AG04450 (cell line): ENCODE measurements at regions not wholly inside any gene's neighbourhood (a gene's known extent, or its start where the extent isn't known, plus 50 kb on each side); places are given as distances from the start of the nearest gene placed in this dataset.
"Not testable (repeated sequence)": the region's sequence is repeated elsewhere in the genome, so short reads cannot be mapped to it uniquely, and the experiment has no call there.

Experiments used
- CTCF ChIA-PET: fragments of 300-600, 350-600 bp; formaldehyde crosslinking; extraction: SDS; loops from one replicate; lab custom pipeline; 2022; ENCODE audit warnings: antibody characterized with exemption, inconsistent platforms; lab: Charles Lee
- POLR2A ChIA-PET: fragments of 350-600 bp; formaldehyde crosslinking; extraction: SDS; loops from one replicate; lab custom pipeline; 2021; ENCODE audit warnings: antibody characterized with exemption, inconsistent platforms; lab: Yijun Ruan, JAX
- DNase-seq: peaks from one replicate; pipeline ENCODE4 v3.0.0-alpha.2; 2011; ENCODE audit warnings: low read depth, low spot score
- H3K27ac ChIP-seq: one replicate; pipeline ENCODE4 v1.5.1; 2012; ENCODE audit warnings: low read depth, low read length, control low read depth
- H3K27me3 ChIP-seq: one replicate; pipeline ENCODE4 v1.6.0; 2012; ENCODE audit warnings: low read length; ENCODE audit not compliant: control insufficient read depth, insufficient read depth
- H3K4me3 ChIP-seq: 2 replicates; pipeline ENCODE4 v1.5.1; 2011; ENCODE audit warnings: mild to moderate bottlenecking, low read depth, low read length, control low read depth
- H3K9me3 ChIP-seq: 2 replicates; pipeline ENCODE4 v1.5.1; 2012; ENCODE audit warnings: low read length; ENCODE audit not compliant: control insufficient read depth, insufficient read depth
- TF ChIP-seq, protein P1 (sequence below): IDR thresholded peaks from 2 replicates; pipeline ENCODE4 v1.5.1; 2011; ENCODE audit warnings: low read depth, low read length, control low read depth, inconsistent platforms

DNA sequence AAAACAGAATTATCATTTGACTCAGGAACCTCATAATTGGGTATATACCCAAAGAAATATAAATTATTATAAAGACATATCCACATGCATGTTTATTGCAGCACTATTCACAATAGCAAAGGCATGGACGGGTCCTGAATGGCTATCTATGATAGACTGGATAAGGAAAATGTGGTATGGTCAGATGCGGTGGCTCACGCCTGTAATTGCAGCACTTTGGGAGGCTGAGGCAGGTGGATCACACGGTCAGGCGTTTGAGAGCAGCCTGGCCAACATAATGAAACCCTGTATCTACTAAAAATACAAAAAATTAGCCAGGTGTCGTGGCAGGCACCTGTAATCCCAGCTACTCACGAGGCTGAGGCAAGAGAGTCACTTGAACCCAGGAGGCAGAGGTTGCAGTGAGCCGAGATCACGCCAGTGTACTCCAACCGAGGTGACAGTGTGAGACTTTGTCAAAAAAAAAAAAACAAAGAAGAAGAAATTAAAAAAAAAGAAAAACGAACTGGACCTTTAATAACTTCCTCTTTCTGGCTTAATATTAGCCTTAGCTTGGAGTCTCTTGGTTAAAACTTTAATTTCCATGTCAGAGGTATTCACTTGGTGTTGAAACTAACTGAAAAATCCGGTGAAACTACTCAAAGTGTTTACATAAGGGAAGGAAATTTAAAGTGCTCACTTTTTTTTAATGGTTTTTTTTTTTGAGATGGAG lies 104.4 kb downstream of the ZNF486 start:
- Histone ChIP-seq H3K4me3 (no peak overlapping the region), H3K27me3 (no peaks in the 10 kb centered on the region), H3K9me3 (peaks cover 27% of the 10 kb centered on the region), H3K27ac (no peak overlapping the region)
- ChIA-PET CTCF (no interaction called here), POLR2A (no interaction called here)
- TF ChIP-seq, protein P1, sequence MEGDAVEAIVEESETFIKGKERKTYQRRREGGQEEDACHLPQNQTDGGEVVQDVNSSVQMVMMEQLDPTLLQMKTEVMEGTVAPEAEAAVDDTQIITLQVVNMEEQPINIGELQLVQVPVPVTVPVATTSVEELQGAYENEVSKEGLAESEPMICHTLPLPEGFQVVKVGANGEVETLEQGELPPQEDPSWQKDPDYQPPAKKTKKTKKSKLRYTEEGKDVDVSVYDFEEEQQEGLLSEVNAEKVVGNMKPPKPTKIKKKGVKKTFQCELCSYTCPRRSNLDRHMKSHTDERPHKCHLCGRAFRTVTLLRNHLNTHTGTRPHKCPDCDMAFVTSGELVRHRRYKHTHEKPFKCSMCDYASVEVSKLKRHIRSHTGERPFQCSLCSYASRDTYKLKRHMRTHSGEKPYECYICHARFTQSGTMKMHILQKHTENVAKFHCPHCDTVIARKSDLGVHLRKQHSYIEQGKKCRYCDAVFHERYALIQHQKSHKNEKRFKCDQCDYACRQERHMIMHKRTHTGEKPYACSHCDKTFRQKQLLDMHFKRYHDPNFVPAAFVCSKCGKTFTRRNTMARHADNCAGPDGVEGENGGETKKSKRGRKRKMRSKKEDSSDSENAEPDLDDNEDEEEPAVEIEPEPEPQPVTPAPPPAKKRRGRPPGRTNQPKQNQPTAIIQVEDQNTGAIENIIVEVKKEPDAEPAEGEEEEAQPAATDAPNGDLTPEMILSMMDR, result no peak
- no peak for DNase-seq

DNA sequence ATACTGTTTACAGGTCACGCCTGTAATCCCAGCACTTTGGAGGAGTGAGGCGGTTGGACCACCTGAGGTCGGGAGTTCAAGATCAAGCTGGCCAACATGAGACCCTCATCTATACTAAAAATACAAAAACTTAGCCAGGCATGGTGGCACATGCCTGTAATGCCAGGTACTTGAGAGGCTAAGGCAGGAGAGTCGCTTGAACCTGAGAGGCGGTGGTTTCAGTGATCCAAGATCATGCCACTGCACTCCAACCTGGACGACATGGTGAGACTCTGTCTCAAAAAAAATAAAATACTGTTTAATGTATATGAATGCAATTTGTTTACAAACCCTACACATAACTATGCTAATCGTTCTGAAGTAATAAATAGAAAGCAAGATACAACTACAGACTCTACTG lies 102.4 kb downstream of the ZNF486 start:
- ChIA-PET CTCF (no interaction called here), POLR2A (no interaction called here)
- H3K27ac ChIP-seq, result no peak overlapping the region
- H3K9me3 ChIP-seq, result peaks cover 20% of the 10 kb centered on the region
- TF ChIP-seq, protein P1, result no peak
- no peaks in the 10 kb centered on the region for H3K27me3 ChIP-seq
- no peak for DNase-seq
- H3K4me3 ChIP-seq, result no peak overlapping the region

DNA sequence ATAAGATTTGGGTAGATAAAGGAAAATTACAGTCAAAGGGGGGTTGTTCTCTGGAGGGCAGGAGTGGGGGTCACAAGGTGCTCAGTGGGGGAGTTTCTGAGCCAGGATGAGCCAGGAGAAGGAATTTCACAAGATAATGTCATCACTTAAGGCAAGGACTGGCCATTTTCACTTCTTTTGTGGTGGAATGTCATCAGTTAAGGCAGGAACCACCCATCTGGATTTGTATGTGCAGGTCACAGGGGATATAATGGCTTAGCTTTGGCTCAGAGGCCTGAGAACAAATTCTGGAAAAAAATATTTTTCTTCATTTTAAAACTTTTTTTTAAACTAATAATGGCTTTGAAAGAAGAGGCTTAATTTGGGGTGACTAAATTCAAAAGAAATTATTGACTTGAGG lies 94.5 kb downstream of the ZNF486 start:
- DNase-seq, POLR2A ChIA-PET, CTCF ChIA-PET, H3K27ac ChIP-seq, H3K4me3 ChIP-seq, H3K27me3 ChIP-seq: not testable (repeated sequence)
- H3K9me3 ChIP-seq, result peaks cover 13% of the 10 kb centered on the region

DNA sequence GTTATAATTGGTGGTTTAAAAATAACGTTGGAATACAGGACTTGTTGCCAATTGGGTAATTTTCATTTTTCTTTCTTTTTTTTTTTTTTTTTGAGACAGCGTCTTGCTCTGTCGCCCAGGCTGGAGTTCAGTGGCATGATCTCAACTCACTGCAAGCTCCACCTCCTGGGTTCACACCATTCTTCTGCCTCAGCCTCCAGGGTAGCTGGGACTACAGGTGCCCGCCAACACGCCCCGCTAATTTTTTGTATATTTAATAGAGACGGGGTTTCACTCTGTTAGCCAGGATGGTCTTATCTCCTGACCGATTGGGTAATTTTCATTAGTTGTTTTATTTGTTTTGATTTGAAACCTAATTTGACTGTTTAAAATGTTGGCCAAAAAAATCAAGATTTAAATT lies 93.7 kb downstream of the ZNF486 start:
- CTCF ChIA-PET, POLR2A ChIA-PET, DNase-seq, H3K4me3 ChIP-seq, H3K27ac ChIP-seq, H3K27me3 ChIP-seq: not testable (repeated sequence)
- H3K9me3 ChIP-seq, result peaks cover 14% of the 10 kb centered on the region

DNA sequence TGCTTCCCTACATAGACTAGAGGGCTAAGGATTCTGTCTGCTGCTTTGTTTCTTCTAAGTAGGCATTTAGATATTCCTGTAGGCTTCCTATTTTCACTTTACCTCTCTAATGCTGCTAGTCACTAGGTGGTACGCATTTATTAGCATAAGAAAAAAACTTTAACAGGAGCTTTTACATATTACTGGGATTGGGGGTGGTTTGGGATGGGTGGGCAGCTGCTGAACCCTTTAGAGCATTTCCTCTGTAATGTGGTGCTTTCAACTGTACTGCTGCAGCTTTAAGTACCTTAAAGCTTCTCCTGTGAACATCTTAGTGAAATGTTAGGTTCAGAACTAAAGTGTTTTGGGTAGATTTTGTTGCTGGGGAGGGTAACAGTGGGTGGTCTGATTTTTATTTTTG lies 92.6 kb downstream of the ZNF486 start:
- Histone ChIP-seq H3K27ac (no peak overlapping the region), H3K27me3 (no peaks in the 10 kb centered on the region), H3K9me3 (peaks cover 14% of the 10 kb centered on the region), H3K4me3 (no peak overlapping the region)
- POLR2A ChIA-PET, result no interaction called here
- CTCF ChIA-PET, result no interaction called here
- DNase-seq, result no peak
- TF ChIP-seq, protein P1, result no peak

DNA sequence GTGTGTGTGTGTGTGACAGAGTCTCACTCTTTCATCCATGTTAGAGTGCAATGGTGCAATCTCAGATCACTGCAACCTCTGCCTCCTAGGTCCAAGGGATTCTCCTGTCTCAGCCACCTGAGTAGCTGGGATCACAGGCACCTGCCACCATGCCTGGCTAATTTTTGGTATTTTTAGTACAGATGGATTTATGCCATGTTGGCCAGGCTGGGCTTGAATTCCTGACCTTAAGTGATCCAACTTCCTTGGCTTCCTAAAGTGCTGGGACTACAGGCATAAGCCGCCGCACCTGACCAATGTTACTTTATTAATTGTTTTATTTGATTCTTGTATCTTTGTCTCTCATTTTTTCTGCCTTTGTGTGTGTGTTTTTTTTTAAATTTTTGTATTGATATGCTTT lies 89.6 kb downstream of the ZNF486 start:
- TF ChIP-seq, protein P1, result no peak
- POLR2A ChIA-PET, result no interaction called here
- CTCF ChIA-PET, result no interaction called here
- H3K27ac ChIP-seq, result no peak overlapping the region
- H3K9me3 ChIP-seq, result peaks cover 14% of the 10 kb centered on the region
- no peak for DNase-seq
- H3K4me3 ChIP-seq, result no peak overlapping the region
- H3K27me3 ChIP-seq, result no peaks in the 10 kb centered on the region
